GM18519 (cell line): ENCODE measurements at regions not wholly inside any gene's neighbourhood (a gene's known extent, or its start where the extent isn't known, plus 50 kb on each side); places are given as distances from the start of the nearest gene placed in this dataset.
"Not testable (repeated sequence)": the region's sequence is repeated elsewhere in the genome, so short reads cannot be mapped to it uniquely, and the experiment has no call there.

Experiments used
- ATAC-seq: cut with Tn5 transposase; IDR thresholded peaks from one replicate; pipeline ENCODE4 v1.9.1; 2021; ENCODE audit warnings: mild to moderate bottlenecking, moderate library complexity; ENCODE audit not compliant: unreplicated experiment, low FRiP score

- no peak for ATAC-seq
Observed at GRCh38 chr18:73691624-73692023, 456.0 kb downstream of the FBXO15 start.

- no peak for ATAC-seq
Observed at GRCh38 chr18:73691118-73691517, 456.5 kb downstream of the FBXO15 start.

- no peak for ATAC-seq
Observed at GRCh38 chr18:73690222-73690621, 457.4 kb downstream of the FBXO15 start.

- peak; percentile 77 for ATAC-seq
Observed at GRCh38 chr18:73688851-73689711, 458.6 kb downstream of the FBXO15 start.

GRCh38 chr18:73688161-73688560, 459.5 kb downstream of the FBXO15 start:
- ATAC-seq: no peak

GRCh38 chr18:73684647-73685046, 463.0 kb downstream of the FBXO15 start:
- no peak for ATAC-seq

GRCh38 chr18:73683409-73684238, 464.0 kb downstream of the FBXO15 start:
- ATAC-seq: no peak

GRCh38 chr18:73681912-73682311, 465.7 kb downstream of the FBXO15 start:
- ATAC-seq: no peak

- ATAC-seq: no peak
Observed at GRCh38 chr18:73681398-73681797, 466.2 kb downstream of the FBXO15 start.

GRCh38 chr18:73679941-73680712, 467.5 kb downstream of the FBXO15 start:
- ATAC-seq: no peak

GRCh38 chr18:73677450-73677849, 470.2 kb downstream of the FBXO15 start:
- ATAC-seq: no peak

- ATAC-seq: no peak
Observed at GRCh38 chr18:73674125-73674865, 473.3 kb downstream of the FBXO15 start.

- ATAC-seq: not testable (repeated sequence)
Observed at GRCh38 chr18:73671480-73671879, 476.2 kb downstream of the FBXO15 start.

GRCh38 chr18:73670524-73670923, 477.1 kb downstream of the FBXO15 start:
- peak; percentile 64 for ATAC-seq

GRCh38 chr18:73670039-73670438, 477.6 kb downstream of the FBXO15 start:
- no peak for ATAC-seq

GRCh38 chr18:73669297-73669696, 478.3 kb downstream of the FBXO15 start:
- ATAC-seq: no peak

GRCh38 chr18:73668051-73668450, 479.6 kb downstream of the FBXO15 start:
- ATAC-seq: no peak

GRCh38 chr18:73666772-73667171, 480.9 kb downstream of the FBXO15 start:
- ATAC-seq: no peak

- ATAC-seq: no peak
Observed at GRCh38 chr18:73664896-73665295, 482.7 kb downstream of the FBXO15 start.

GRCh38 chr18:73663581-73663980, 484.1 kb downstream of the FBXO15 start:
- ATAC-seq: no peak
